HEK293 (cell line): ENCODE measurements at regions not wholly inside any gene's neighbourhood (a gene's known extent, or its start where the extent isn't known, plus 50 kb on each side); places are given as distances from the start of the nearest gene placed in this dataset.
"Not testable (repeated sequence)": the region's sequence is repeated elsewhere in the genome, so short reads cannot be mapped to it uniquely, and the experiment has no call there.

Experiments
- CTCF ChIA-PET: fragments of 350-600 bp; formaldehyde crosslinking; extraction: SDS; loops from one replicate; lab custom pipeline; 2021; ENCODE audit warnings: antibody characterized with exemption; lab: Yijun Ruan, JAX
- POLR2A ChIA-PET: fragments of 300-600 bp; formaldehyde crosslinking; extraction: SDS; loops from one replicate; lab custom pipeline; 2020; ENCODE audit warnings: antibody characterized with exemption, inconsistent platforms; lab: Yijun Ruan, JAX
- H3K27ac ChIP-seq: fragments of 200-500 bp; sonication (Bioruptor generic); 2 replicates; pipeline ENCODE4 v1.5.1; 2014; ENCODE audit warnings: low read depth, low read length, control low read depth, inconsistent platforms; ENCODE audit errors: extremely low read depth
- H3K36me3 ChIP-seq, 2 experiments: fragments of 200-500 bp in 1 of 2; sonication (Bioruptor generic) in 1 of 2; 1 replicate in 1 of 2; 2 replicates in 1 of 2; pipeline ENCODE4 v1.5.1; 2014 to 2017; ENCODE audit warnings: inconsistent platforms in 2 of 2, low read length in 2 of 2; ENCODE audit not compliant: control insufficient read depth in 2 of 2, insufficient read depth in 1 of 2
- H3K4me1 ChIP-seq: fragments of 200-500 bp; sonication (Bioruptor generic); 2 replicates; pipeline ENCODE4 v1.5.1; 2014; ENCODE audit warnings: mild to moderate bottlenecking, low read length, inconsistent platforms; ENCODE audit not compliant: control insufficient read depth, insufficient read depth
- H3K4me3 ChIP-seq: 2 replicates; pipeline ENCODE4 v1.5.1; 2011; ENCODE audit warnings: low read depth, mild to moderate bottlenecking, control low read depth, low read length, moderate library complexity
- H3K9me3 ChIP-seq: fragments of 200-500 bp; sonication (Bioruptor generic); 2 replicates; pipeline ENCODE4 v1.5.1; 2014; ENCODE audit warnings: low read depth, low read length, inconsistent platforms; ENCODE audit not compliant: control insufficient read depth, insufficient read depth
- BCL11A ChIP-seq: fragments of 450-650 bp; formaldehyde crosslinking; IDR thresholded peaks from 2 replicates; pipeline ENCODE4 v1.5.1; 2016; ENCODE audit warnings: low read depth, missing biosample characterization, missing genetic modification characterization
- GFI1B ChIP-seq: fragments of 450-650 bp; formaldehyde crosslinking; IDR thresholded peaks from 2 replicates; pipeline ENCODE4 v1.5.1; 2016; ENCODE audit warnings: missing biosample characterization, missing genetic modification characterization
- MZF1 ChIP-seq: fragments of 450-650 bp; formaldehyde crosslinking; IDR thresholded peaks from 2 replicates; pipeline ENCODE4 v1.5.1; 2017; ENCODE audit warnings: missing biosample characterization, missing genetic modification characterization, borderline replicate concordance
- PRDM1 ChIP-seq: fragments of 450-650 bp; formaldehyde crosslinking; IDR thresholded peaks from 2 replicates; pipeline ENCODE4; 2016; ENCODE audit warnings: missing biosample characterization, missing genetic modification characterization
- ZFP41 ChIP-seq: fragments of 450-650 bp; formaldehyde crosslinking; IDR thresholded peaks from 2 replicates; pipeline ENCODE4 v1.5.1; 2016; ENCODE audit warnings: missing biosample characterization, missing genetic modification characterization, borderline replicate concordance
- ZNF157 ChIP-seq: fragments of 450-650 bp; formaldehyde crosslinking; IDR thresholded peaks from 2 replicates; pipeline ENCODE4 v1.5.1; 2016; ENCODE audit warnings: missing biosample characterization, missing genetic modification characterization
- ZNF175 ChIP-seq: fragments of 450-650 bp; formaldehyde crosslinking; IDR thresholded peaks from 2 replicates; pipeline ENCODE4 v1.5.1; 2016; ENCODE audit warnings: missing biosample characterization, missing genetic modification characterization
- ZNF19 ChIP-seq: fragments of 450-650 bp; formaldehyde crosslinking; IDR thresholded peaks from 2 replicates; pipeline ENCODE4; 2016; ENCODE audit warnings: missing biosample characterization, missing genetic modification characterization, low read depth
- ZNF274 ChIP-seq, 2 experiments: fragments of 200-500 bp in 1 of 2; fragments of 450-650 bp in 1 of 2; sonication (Bioruptor generic) in 1 of 2; formaldehyde crosslinking in 1 of 2; IDR thresholded peaks; 2 replicates each; pipeline versions ENCODE4 v1.5.1 to v1.6.1; 2014 to 2016; ENCODE audit warnings: borderline replicate concordance in 1 of 2, inconsistent platforms in 1 of 2, low read length in 1 of 2, missing biosample characterization in 1 of 2, missing genetic modification characterization in 1 of 2
- ZNF324 ChIP-seq: fragments of 450-650 bp; formaldehyde crosslinking; IDR thresholded peaks from 2 replicates; pipeline ENCODE4 v1.5.1; 2016; ENCODE audit warnings: missing biosample characterization, missing genetic modification characterization
- ZNF335 ChIP-seq: fragments of 450-650 bp; formaldehyde crosslinking; conservative IDR thresholded peaks from 2 replicates; pipeline ENCODE4 v1.5.1; 2016; ENCODE audit warnings: missing biosample characterization, missing genetic modification characterization
- ZNF354C ChIP-seq: fragments of 450-650 bp; formaldehyde crosslinking; IDR thresholded peaks from 2 replicates; pipeline ENCODE4 v1.5.1; 2016; ENCODE audit warnings: missing biosample characterization, missing genetic modification characterization, low read depth, borderline replicate concordance
- ZNF398 ChIP-seq: fragments of 450-650 bp; formaldehyde crosslinking; IDR thresholded peaks from 2 replicates; pipeline ENCODE4 v1.5.1; 2017; ENCODE audit warnings: missing biosample characterization, missing genetic modification characterization
- ZNF433 ChIP-seq: fragments of 450-650 bp; formaldehyde crosslinking; IDR thresholded peaks from 2 replicates; pipeline ENCODE4 v1.5.1; 2016; ENCODE audit warnings: missing biosample characterization, missing genetic modification characterization, low read depth
- ZNF639 ChIP-seq: fragments of 450-650 bp; formaldehyde crosslinking; IDR thresholded peaks from 2 replicates; pipeline ENCODE4 v1.5.1; 2016; ENCODE audit warnings: missing biosample characterization, missing genetic modification characterization
- ZNF776 ChIP-seq: fragments of 450-650 bp; formaldehyde crosslinking; IDR thresholded peaks from 2 replicates; pipeline ENCODE4 v1.5.0; 2017; ENCODE audit warnings: missing biosample characterization, missing genetic modification characterization, borderline replicate concordance
- ZSCAN18 ChIP-seq: fragments of 450-650 bp; formaldehyde crosslinking; IDR thresholded peaks from 2 replicates; pipeline ENCODE4 v1.5.1; 2016; ENCODE audit warnings: missing biosample characterization, missing genetic modification characterization
- ZSCAN30 ChIP-seq: fragments of 450-650 bp; IDR thresholded peaks from 2 replicates; pipeline ENCODE4 v1.5.1; 2018; ENCODE audit warnings: missing biosample characterization, mild to moderate bottlenecking, missing genetic modification characterization, moderate library complexity
- ZXDB ChIP-seq: fragments of 450-650 bp; formaldehyde crosslinking; IDR thresholded peaks from 2 replicates; pipeline ENCODE4 v1.5.1; 2016; ENCODE audit warnings: missing biosample characterization, missing genetic modification characterization
- TF ChIP-seq, protein P1 (sequence below): fragments of 450-650 bp; formaldehyde crosslinking; IDR thresholded peaks from 2 replicates; pipeline ENCODE4 v1.5.1; 2016; ENCODE audit warnings: missing biosample characterization, missing genetic modification characterization

GRCh38 chrX:86981326-86981879, 536.2 kb upstream of the KLHL4 start (continued):
- no peak for TF ChIP-seq ZNF776 (tag by site-specific recombination)
- no peak for TF ChIP-seq ZNF19
- TF ChIP-seq ZNF354C (tag by site-specific recombination): no peak

DNA sequence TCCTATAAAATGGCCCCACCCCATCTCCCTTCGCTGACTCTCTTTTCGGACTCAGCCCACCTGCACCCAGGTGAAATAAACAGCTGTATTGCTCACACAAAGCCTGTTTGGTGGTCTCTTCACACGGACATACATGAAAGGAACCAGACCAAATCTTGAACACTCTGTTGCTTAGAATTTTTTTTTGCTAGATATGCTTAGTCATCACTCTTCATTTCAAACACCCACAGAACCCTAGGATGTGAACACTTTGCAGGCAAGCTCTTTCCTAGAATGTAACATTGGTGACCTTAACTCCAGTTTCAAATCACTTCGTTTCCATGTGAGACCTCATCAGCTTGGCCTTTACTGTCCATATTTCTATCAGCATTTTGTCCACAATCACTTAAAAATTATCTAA, 530.3 kb upstream of the KLHL4 start:
- H3K4me3 ChIP-seq, H3K27ac ChIP-seq, H3K4me1 ChIP-seq, H3K36me3 ChIP-seq, H3K9me3 ChIP-seq, POLR2A ChIA-PET: not testable (repeated sequence)
- CTCF ChIA-PET: interaction anchor here (0.5 kb wide), 1 partner anchor 798 kb away, joined by 3 read pairs; no protein-coding TSS in a partner anchor

- H3K4me3 ChIP-seq: no peak overlapping the region
- H3K36me3 ChIP-seq: no peaks in the 10 kb centered on the region
- POLR2A ChIA-PET: no interaction called here
- CTCF ChIA-PET: no interaction called here
- no peak overlapping the region for H3K27ac ChIP-seq
- no peak for TF ChIP-seq GFI1B (tag by site-specific recombination)
- no peak for TF ChIP-seq ZNF157 (tag by site-specific recombination)
- no peak for TF ChIP-seq ZFP41
- no peak for TF ChIP-seq ZSCAN18 (tag by site-specific recombination)
- TF ChIP-seq ZNF433 (tag by site-specific recombination): no peak
- no peak for TF ChIP-seq PRDM1
- TF ChIP-seq MZF1: no peak
- no peak for TF ChIP-seq ZXDB (tag by site-specific recombination)
- TF ChIP-seq ZNF274 (IDR thresholded peaks at IDR 0.05; ENCODE audit: low read length): no peak
- no peak for TF ChIP-seq ZNF274 (tag by site-specific recombination; IDR thresholded peaks at IDR 0.05; ENCODE audit: borderline replicate concordance)
- TF ChIP-seq BCL11A (tag by site-specific recombination): no peak
- TF ChIP-seq, protein P1, sequence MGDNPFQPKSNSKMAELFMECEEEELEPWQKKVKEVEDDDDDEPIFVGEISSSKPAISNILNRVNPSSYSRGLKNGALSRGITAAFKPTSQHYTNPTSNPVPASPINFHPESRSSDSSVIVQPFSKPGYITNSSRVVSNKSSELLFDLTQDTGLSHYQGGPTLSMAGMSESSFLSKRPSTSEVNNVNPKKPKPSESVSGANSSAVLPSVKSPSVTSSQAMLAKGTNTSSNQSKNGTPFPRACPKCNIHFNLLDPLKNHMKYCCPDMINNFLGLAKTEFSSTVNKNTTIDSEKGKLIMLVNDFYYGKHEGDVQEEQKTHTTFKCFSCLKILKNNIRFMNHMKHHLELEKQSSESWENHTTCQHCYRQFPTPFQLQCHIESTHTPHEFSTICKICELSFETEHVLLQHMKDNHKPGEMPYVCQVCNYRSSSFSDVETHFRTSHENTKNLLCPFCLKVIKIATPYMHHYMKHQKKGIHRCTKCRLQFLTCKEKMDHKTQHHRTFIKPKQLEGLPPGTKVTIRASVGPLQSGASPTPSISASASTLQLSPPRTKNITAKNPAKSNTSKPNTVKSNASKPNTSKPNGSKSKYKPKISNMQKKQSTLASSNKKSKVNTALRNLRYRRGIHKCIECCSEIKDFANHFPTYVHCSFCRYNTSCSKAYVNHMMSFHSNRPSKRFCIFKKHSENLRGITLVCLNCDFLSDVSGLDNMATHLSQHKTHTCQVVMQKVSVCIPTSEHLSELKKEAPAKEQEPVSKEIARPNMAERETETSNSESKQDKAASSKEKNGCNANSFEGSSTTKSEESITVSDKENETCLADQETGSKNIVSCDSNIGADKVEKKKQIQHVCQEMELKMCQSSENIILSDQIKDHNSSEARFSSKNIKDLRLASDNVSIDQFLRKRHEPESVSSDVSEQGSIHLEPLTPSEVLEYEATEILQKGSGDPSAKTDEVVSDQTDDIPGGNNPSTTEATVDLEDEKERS: no peak
- TF ChIP-seq ZNF398 (tag by site-specific recombination): no peak
- no peak for TF ChIP-seq ZSCAN30 (tag by site-specific recombination)
- TF ChIP-seq ZNF175: no peak
- no peak for TF ChIP-seq ZNF335 (tag by site-specific recombination)
- no peak for TF ChIP-seq ZNF639 (tag by site-specific recombination)
- no peak for TF ChIP-seq ZNF324 (tag by site-specific recombination)
- no peaks in the 10 kb centered on the region for H3K4me1 ChIP-seq
- no peaks in the 10 kb centered on the region; the same call in 1 of the 2 replicates for H3K9me3 ChIP-seq
These were observed 514.6 kb upstream of the KLHL4 start for GRCh38 chrX:87003031-87003430.
